AG10803 (cell line): ENCODE measurements at regions not wholly inside any gene's neighbourhood (a gene's known extent, or its start where the extent isn't known, plus 50 kb on each side); places are given as distances from the start of the nearest gene placed in this dataset.

ENCODE experiments used
- DNase-seq: peaks from one replicate; pipeline ENCODE4 v3.0.0; 2010; ENCODE audit warnings: low read depth
- H3K4me3 ChIP-seq: 2 replicates; pipeline ENCODE4 v1.5.1; 2011; ENCODE audit warnings: mild to moderate bottlenecking, low read length, control low read depth
- TF ChIP-seq, protein P1 (sequence below): conservative IDR thresholded peaks from 2 replicates; pipeline ENCODE4 v1.5.1; 2011; ENCODE audit warnings: mild to moderate bottlenecking, low read length, control low read depth, inconsistent platforms

DNA sequence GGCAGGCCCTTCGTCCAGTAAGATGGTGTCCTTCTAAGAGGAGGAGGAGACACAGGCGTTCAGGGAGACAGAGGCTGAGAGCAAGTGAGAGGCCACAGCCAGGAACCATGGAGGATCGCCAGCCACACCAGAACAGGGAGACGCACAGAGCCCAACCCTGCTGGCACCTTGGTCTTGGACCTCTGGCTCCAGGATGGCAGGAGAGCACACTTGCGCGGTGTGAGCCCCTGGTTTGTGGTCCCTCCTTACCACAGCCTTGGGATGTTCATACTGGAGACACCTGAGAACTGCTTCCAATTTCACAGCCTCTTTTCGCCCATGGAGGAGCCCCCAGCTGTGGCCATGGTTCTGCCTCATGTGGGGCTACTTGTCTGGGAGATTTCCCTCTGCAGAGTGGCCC, 222.4 kb downstream of the DLL1 start:
- TF ChIP-seq, protein P1, sequence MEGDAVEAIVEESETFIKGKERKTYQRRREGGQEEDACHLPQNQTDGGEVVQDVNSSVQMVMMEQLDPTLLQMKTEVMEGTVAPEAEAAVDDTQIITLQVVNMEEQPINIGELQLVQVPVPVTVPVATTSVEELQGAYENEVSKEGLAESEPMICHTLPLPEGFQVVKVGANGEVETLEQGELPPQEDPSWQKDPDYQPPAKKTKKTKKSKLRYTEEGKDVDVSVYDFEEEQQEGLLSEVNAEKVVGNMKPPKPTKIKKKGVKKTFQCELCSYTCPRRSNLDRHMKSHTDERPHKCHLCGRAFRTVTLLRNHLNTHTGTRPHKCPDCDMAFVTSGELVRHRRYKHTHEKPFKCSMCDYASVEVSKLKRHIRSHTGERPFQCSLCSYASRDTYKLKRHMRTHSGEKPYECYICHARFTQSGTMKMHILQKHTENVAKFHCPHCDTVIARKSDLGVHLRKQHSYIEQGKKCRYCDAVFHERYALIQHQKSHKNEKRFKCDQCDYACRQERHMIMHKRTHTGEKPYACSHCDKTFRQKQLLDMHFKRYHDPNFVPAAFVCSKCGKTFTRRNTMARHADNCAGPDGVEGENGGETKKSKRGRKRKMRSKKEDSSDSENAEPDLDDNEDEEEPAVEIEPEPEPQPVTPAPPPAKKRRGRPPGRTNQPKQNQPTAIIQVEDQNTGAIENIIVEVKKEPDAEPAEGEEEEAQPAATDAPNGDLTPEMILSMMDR: no peak
- DNase-seq: no peak
- H3K4me3 ChIP-seq: no peak overlapping the region

DNA sequence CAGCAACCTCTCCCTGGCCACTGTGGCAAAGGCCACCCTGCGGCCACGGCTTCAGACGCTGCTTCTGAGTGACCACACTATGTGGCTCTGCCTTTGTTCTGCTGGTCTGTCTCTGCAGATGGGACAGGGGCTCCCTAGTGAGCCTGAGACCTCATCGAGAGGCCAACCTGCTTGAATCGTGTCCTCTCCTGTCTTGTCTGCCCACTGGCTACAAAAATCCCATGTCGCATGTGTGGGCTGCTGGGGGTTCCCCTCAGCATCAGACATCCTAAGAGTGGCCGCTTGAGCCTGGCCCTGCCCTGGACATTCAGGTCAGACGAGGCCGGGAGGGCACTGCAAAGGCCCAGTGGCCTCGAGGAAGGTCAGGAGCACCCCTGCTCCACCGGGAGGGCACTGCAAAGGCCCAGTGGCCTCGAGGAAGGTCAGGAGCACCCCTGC, 222.9 kb downstream of the DLL1 start:
- H3K4me3 ChIP-seq: no peak overlapping the region
- no peak for DNase-seq
- TF ChIP-seq, protein P1: no peak

DNA sequence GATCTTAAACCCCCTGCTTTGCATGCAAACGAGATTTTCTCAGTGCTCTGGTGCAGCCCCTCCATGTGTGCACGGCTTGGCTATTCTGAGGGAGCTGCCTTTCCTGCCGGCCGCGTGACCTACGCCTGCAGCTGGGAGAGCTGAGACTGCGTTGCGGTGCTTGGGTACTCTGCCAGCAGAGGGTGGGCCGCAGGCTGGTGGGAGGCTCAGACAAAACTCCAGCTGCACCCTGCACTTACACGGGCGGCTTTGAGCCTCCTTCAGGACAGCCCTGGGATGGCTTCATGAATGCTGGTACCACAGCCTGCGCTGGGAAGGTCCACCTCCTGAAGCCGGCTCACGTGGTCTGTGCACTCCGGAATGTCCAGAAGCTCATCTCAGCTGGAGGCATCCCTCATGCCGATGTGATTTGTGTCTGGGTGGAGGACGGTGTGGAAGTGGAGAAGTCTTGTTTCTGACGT, 223.7 kb downstream of the DLL1 start:
- no peak for DNase-seq
- TF ChIP-seq, protein P1: no peak

DNA sequence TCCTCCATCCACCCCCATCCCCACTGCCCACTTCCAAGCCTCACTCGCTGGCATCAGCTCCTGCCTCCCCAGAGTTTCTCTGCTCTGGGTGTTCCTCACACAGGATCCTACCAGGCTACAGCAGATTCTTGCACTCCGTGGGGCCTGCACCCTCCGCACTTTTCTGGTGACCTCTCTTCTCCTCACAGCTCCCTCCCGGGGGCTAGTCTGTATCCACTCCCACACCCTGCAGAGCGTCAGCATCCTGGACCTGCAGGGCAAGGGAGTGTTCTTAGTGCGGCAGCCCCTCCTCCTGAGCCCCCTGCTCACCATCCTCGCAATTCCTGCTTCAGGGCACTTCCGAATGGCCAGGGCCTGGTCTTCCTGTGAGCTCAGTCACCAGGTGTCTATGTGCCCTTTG, 224.2 kb downstream of the DLL1 start:
- no peak overlapping the region for H3K4me3 ChIP-seq
- TF ChIP-seq, protein P1: no peak
- no peak for DNase-seq

More for the DNA sequence above, 223.7 kb downstream of the DLL1 start:
- no peak overlapping the region for H3K4me3 ChIP-seq

DNA sequence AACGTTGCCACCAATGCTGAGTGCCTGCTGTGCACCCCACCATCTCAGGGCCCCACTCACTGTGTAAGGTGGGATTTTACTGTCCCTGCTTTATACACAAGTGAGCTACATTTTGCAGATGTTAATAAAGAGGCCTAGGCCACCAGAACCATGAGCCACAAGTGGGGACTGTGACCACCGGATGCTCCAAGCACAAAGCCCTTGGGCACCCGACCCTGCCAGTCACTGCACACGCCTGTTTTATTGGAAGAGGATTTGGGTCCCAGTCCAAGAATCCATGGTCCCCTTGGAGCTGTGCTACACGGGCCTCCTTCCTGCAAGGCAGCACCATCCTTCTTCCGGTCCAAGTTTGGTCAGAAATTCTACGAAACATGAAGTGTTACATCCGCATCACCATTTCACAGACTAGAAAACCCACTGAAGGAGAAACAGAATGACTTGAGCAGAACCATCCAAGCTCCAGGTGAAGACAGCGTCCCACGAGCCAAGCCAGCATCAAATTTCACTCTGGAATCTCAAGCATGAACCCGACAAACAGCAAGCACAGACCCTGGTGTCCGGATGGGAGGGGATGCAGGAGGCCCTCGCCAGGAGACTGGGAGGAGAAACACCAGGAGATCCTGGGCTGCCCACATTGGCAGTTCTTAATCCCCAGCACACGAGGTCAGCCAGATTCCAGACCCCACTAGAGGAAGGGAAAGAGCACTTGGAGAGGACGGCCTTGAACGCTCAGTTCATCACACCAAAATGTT, 226.9 kb downstream of the DLL1 start:
- TF ChIP-seq, protein P1: no peak
- DNase-seq: no peak
- H3K4me3 ChIP-seq: no peak overlapping the region

DNA sequence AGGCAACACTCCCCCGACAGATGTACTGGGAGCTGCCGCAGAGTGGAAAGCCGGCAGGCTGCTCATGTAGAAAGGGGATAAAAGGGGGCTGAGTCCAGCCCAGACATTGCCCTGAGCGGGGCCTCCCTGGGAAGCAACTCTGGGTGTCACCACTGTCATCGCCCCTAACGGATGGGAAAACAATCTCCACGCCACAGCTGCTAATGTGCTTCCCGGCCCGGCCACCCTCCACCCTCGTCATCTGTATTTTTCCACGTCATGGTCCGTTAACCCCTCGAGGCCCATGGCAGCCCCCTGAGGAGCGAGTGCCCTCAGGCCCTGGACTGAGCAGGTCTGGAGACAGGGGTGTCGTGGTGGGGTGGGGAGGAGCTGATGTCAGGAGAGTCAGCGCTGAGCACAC, 227.4 kb downstream of the DLL1 start:
- DNase-seq: no peak
- TF ChIP-seq, protein P1: no peak
- no peak overlapping the region for H3K4me3 ChIP-seq

DNA sequence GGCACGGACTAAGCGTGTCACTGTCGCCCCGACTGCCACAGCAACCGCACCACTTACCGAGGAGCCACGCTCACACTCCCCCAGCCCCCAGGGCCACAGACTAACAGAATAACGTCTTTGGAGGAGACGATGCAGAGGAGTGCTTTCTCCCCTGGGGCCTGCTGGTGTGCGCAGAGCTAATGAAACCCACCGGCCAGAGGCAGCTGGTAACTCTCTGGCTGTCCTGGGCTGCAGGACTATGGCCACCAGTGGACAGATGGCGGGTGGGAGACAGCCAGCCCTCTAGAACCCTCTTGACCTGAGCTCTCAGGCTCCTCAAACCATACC, 228.0 kb downstream of the DLL1 start:
- no peak overlapping the region for H3K4me3 ChIP-seq
- DNase-seq: no peak
- TF ChIP-seq, protein P1: no peak
